ENCODE measurements at regions not wholly inside any gene's neighbourhood (a gene's known extent, or its start where the extent isn't known, plus 50 kb on each side); places are given as distances from the start of the nearest gene placed in this dataset.
"Not testable (repeated sequence)": the region's sequence is repeated elsewhere in the genome, so short reads cannot be mapped to it uniquely, and the experiment has no call there.

GRCh38 chr11:97019305-97019704, 629.5 kb downstream of the JRKL start:
- DNase-seq (ENCODE audit: low spot score) = no peak

- DNase-seq (ENCODE audit: low spot score) = no peak
Observed at GRCh38 chr11:97019754-97020153, 629.9 kb downstream of the JRKL start.

GRCh38 chr11:97022955-97023354, 633.1 kb downstream of the JRKL start:
- DNase-seq (ENCODE audit: low spot score) = no peak

GRCh38 chr11:97028836-97029406, 639.1 kb downstream of the JRKL start:
- no peak for DNase-seq (ENCODE audit: low spot score)

GRCh38 chr11:97033178-97033577, 643.4 kb downstream of the JRKL start:
- DNase-seq (ENCODE audit: low spot score) = no peak

- DNase-seq (ENCODE audit: low spot score) = no peak
Observed at GRCh38 chr11:97048481-97048880, 658.7 kb downstream of the JRKL start.

- DNase-seq (ENCODE audit: low spot score) = no peak
Observed at GRCh38 chr11:97060184-97060583, 670.4 kb downstream of the JRKL start.

- no peak for DNase-seq (ENCODE audit: low spot score)
Observed at GRCh38 chr11:97069160-97069559, 679.3 kb downstream of the JRKL start.

GRCh38 chr11:97072420-97072819, 682.6 kb downstream of the JRKL start:
- DNase-seq (ENCODE audit: low spot score) = no peak

GRCh38 chr11:97076666-97077065, 686.9 kb downstream of the JRKL start:
- DNase-seq (ENCODE audit: low spot score) = not testable (repeated sequence)

GRCh38 chr11:97078443-97078842, 688.6 kb downstream of the JRKL start:
- DNase-seq (ENCODE audit: low spot score) = no peak

- DNase-seq (ENCODE audit: low spot score) = no peak
Observed at GRCh38 chr11:97079244-97079643, 689.4 kb downstream of the JRKL start.

- DNase-seq (ENCODE audit: low spot score) = no peak
Observed at GRCh38 chr11:97087419-97087818, 697.6 kb downstream of the JRKL start.

GRCh38 chr11:97092823-97093222, 703.0 kb downstream of the JRKL start:
- DNase-seq (ENCODE audit: low spot score) = no peak

GRCh38 chr11:97102180-97102579, 712.4 kb downstream of the JRKL start:
- not testable (repeated sequence) for DNase-seq (ENCODE audit: low spot score)

GRCh38 chr11:97107604-97108003, 717.8 kb downstream of the JRKL start:
- no peak for DNase-seq (ENCODE audit: low spot score)

- no peak for DNase-seq (ENCODE audit: low spot score)
Observed at GRCh38 chr11:97109078-97109477, 719.3 kb downstream of the JRKL start.

GRCh38 chr11:97110376-97110775, 720.6 kb downstream of the JRKL start:
- DNase-seq (ENCODE audit: low spot score) = no peak

GRCh38 chr11:97111559-97111958, 721.7 kb downstream of the JRKL start:
- DNase-seq (ENCODE audit: low spot score) = no peak

- DNase-seq (ENCODE audit: low spot score) = no peak
Observed at GRCh38 chr11:97118614-97119200, 728.9 kb downstream of the JRKL start.

- no peak for DNase-seq (ENCODE audit: low spot score)
Observed at GRCh38 chr11:97123237-97123636, 733.4 kb downstream of the JRKL start.

GRCh38 chr11:97136067-97136466, 746.3 kb downstream of the JRKL start:
- no peak for DNase-seq (ENCODE audit: low spot score)

- no peak for DNase-seq (ENCODE audit: low spot score)
Observed at GRCh38 chr11:97140885-97141494, 751.2 kb downstream of the JRKL start.

- DNase-seq (ENCODE audit: low spot score) = no peak
Observed at GRCh38 chr11:97143463-97143862, 753.6 kb downstream of the JRKL start.

Data from HuH-7.5 (cell line).